ENCODE measurements at regions not wholly inside any gene's neighbourhood (a gene's known extent, or its start where the extent isn't known, plus 50 kb on each side); places are given as distances from the start of the nearest gene placed in this dataset.

DNA sequence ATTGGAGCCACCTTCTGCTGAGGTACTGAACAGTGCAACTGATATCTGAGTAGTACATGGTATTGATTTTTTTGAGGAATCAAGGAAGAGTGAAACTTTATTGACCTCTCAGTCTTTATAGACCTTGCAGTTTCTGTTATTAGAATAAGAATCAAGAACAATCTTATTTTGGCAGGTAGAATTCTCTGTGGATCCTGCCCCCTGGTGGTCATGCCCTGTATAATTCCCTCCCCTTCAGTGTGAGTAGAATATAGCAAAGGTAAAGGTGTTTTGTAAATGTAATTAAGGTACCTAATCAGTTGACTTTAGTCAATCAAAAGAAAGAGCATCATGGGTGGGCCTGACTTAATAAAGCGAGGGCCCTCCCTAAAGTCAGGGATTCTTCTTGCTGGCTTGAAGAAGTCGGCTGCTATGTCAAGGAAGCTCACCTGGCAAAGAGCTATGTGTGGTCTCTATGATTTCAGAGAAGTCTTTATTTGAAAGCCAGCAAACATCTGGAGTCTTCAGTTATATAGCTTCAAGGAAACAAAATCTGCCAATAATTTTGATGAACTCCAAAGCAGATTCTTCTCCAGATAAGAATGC lies 142.8 kb downstream of the LSM5 start:
- peak in 3 of 51 donors; percentile 1 to 22 (median 10) for DNase-seq

- no peak for DNase-seq
These were observed 143.9 kb downstream of the LSM5 start for GRCh38 chr7:32346253-32346652.

GRCh38 chr7:32336726-32337125 lies 153.5 kb downstream of the LSM5 start:
- DNase-seq = no peak

DNA sequence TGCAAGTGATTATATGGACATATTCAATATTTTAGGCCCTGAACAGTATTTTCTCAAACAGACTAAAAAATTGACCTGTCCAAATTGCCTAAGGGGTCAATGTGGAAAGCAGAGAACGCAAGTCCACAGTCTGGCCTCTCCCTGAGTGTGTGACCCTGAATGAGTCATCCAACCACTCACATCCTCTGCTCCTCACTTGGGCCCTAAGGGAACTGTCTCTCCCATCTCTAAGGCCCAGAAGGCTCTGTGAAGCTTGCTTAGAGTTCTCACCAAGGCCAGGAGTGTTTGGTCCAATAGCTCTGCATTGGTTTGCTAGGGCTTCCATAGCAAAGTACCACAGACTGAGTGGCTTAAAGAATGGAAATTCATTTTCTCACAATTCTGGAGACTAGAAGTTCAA lies 155.1 kb downstream of the LSM5 start:
- DNase-seq = no peak

- DNase-seq = no peak
These were observed 159.6 kb downstream of the LSM5 start for GRCh38 chr7:32330602-32331001.

- DNase-seq = no peak
These were observed 164.1 kb downstream of the LSM5 start for GRCh38 chr7:32326078-32326477.

DNA sequence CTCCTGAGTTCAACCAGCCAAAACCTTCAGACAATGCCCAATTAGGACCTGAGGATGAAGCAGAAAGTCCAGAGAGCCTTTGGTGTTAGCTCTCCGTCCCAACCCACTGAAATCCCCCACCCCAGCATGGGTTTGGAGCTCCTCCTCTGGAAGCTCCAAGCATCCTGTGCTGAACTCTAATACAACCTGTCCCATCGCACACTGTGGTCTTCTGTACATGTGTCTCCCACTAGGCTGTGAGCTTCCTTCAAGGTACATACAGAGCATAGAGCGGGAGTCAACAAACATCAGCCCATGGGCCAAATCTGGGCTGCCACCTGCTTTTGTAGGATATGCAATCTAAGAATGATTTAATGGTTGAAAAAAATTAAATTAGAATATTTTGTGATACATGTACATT lies 166.5 kb downstream of the LSM5 start:
- no peak for DNase-seq

DNA sequence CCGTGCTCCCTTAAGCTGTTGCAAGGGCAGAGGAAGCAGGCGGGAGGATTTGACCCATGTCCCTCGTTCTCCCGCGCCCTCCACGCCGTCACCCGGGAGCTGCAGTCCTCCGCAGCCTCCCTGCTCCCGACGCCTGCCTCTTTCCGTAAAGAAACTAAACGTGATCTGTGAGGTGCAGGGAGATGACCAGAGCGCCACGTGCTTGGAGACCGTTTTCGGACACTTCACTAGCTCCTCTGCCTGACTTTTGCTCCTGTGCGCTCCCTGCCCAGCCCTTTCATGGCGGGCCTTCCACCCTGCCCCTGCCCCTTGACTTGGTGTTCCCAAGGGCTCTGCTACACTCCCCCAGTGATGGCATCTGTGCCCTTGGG lies 171.2 kb downstream of the LSM5 start:
- DNase-seq = no peak

DNA sequence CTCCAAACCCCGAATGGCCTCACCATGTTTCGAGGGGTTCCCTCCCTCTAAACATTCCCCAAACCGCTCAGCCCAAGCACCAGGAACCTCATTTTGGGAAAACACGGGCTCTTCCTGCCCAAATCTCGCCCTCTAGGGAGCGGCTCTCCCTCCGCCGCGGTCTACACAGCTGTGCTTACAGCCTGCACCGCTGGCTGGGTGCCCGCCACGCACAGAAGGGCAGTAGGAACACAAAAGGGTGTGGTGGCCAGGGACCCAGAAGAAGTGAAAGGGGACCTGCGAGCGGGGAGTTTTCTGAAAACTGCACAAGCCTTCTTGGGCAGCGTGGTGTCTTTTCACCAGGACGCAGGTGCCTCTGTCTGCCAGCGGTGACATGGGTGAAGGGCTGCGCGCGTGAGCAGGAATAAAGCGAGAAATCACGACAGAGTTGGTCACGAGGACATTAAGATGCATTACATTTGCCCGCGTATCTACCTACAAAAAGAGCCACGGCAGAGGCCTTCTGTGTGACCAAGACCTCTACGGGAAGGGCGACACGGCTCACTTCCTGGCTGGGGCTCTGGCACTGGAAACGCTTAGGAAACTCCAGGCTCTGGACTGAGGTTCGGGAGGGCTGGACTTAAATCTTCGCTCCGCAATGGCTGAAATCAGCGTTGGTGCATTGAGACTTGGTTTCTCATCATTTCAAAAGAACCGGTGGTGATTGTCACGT lies 171.7 kb downstream of the LSM5 start:
- DNase-seq = peak in 2 of 51 donors; percentile 4 to 9

GRCh38 chr7:32316839-32317238 lies 173.3 kb downstream of the LSM5 start:
- peak in 1 of 51 donors; percentile 60 for DNase-seq

DNA sequence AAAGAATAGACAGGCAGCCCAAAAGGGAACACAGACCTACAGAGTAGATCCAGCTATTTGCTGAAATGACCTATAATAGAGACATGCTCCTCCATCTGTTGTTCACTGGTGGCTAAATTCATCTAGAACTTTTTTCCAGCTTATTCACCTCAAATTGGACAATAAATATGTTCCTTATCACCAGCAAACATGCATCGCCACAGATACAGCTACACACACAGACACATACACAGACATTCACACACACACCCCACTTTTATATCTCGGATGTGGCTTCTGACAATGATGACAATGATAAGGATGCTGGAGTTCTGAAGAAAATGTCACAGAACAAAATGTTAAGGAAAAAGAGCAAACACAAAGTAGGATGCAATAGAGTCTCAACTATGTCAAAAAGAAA lies 175.4 kb downstream of the LSM5 start:
- DNase-seq = no peak

DNA sequence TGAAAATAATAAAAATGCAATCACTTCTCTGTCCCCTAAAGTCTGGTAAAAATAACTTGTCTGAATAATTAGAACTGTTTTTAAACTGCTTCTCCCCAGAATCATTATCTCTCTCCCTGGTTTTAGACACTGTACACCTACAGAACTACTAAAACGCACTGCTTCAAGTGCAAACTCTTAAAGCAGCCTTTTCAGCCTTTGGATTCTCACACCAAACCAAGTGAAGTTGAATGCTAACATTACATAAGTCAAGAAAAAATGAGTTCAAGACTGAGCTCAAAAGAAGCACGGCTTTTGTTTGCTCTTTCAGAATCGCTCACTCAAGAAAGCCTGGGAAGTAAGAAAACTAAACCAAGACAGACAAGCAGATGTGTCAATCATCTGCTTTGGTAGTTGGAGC lies 188.8 kb downstream of the LSM5 start:
- no peak for DNase-seq

DNA sequence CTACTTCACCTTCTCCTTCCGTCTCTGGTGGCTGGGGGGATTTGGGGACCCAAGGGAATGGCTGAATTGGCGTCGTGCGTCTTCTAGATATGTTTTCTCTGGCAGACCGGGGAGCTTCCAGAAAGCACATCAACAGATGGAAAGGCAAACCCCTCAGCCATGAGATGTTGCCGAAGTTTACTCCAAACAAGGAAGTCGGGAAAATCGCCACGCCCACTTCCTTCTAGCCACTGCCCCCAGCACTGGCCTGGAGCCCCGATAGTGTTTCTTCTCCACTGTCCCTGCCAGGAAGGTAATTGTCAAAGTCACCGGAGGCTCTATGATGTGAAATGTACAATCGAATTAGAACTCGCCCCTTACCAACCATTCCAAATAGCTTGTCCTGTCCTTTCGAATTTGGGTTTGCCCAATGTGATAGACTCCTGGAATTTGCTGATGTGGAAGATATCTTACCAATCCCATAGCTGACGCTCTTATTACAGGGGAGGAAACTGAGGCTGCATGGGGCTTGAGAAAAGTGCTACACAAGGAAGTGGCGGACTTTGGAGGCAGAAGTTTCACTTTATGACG lies 191.0 kb downstream of the LSM5 start:
- DNase-seq = no peak

DNA sequence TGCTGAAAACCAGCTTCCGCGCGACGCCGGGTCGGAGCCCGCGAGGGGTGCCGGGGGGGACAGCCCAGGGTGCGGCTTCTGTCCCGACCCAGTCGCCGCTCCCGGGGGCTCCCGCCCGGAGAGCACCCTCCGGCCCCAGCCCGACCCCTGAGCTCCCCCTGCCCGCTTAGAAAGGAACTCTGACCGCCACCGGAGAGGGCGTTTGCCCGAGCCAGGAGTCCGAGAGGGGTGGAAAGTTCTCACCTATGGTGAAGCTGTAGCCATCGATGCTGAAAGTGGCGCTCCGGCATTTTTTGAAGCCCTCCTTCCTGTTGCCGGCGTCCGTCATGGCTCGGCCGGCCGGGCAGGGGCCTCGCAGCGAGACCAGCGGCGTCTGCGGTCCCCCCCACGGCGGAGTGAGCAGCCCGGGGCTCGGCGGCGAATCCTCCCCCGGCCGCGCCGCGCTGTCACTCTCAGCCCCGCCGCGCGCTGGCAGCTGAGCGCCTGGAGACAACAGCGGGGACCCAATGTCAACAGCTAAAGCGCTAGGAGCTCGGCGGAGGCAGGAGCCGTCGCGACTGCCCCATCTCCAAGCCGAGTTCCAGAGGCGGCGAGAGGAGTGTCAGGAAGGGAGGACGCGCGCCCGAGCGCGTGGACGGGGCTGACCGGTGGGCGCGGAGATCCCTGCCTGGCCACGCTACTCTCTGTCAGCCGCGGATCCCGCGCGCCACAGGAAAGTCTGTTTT lies 191.6 kb downstream of the LSM5 start:
- DNase-seq = no peak

- no peak for DNase-seq
These were observed 196.3 kb downstream of the LSM5 start for GRCh38 chr7:32293833-32294232.

DNA sequence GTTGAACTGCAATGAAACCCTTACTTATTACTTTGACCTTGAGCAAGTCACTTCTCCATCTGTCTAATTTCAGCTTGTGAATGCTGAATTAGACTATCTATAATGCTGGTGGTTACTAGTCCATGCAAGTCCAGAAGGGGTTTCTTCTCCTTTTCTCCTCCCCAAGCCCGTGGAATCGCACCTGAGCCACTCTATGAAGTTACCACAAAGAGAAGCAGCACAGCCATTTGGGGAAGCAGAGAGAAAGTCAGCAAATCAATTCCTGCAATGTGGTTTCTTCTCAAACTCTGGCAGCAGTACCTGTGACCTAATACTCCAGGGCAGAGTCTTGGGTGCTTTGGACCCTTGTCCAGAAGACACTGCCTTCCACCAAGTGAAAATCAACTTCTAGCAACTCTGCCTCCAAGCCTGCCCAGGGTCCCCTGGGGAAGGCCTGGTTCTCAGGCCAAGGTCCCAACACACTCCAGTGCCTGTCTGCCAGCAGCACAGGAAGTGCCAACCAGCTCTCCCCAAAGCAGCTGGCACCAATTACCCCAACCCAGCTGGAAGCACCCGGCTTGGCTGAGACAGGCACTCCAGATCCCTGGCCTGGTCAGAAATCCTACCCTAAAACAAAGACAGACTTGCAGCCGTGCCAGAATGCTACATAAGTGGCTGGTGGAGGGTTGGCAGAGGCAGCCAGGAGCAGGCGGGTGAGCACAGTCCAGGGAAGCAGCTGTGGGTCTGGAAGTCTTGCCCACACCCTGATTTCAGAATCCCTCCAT lies 200.3 kb downstream of the LSM5 start:
- peak in 41 of 51 donors; percentile 5 to 82 (median 44) for DNase-seq

- DNase-seq = no peak
These were observed 204.5 kb downstream of the LSM5 start for GRCh38 chr7:32285698-32286097.

- no peak for DNase-seq
These were observed 206.6 kb downstream of the LSM5 start for GRCh38 chr7:32283546-32283945.

DNA sequence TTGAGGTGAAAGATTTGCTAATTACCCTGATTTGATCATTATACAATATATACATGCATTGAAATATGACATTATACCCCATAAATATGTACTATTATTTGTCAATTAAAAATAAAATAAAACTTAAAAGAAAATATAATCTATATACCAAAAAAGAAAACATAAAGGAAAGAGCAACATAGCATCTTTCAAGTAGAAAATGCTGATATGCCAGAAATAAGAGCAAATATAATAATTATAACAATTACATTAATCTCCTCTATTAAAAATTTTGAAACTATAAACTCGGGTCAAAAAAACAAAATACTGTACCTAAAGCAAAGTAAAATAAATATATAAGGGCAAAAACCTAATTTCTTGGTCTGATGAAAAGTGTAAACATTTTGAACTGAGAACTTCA lies 209.3 kb upstream of the PDE1C start:
- no peak for DNase-seq

GRCh38 chr7:32275216-32276009 lies 205.2 kb upstream of the PDE1C start:
- no peak for DNase-seq

GRCh38 chr7:32273297-32273696 lies 203.1 kb upstream of the PDE1C start:
- no peak for DNase-seq

All from hypothalamus (tissue), 51 donors.